ENCODE measurements at regions not wholly inside any gene's neighbourhood (a gene's known extent, or its start where the extent isn't known, plus 50 kb on each side); places are given as distances from the start of the nearest gene placed in this dataset.
"Not testable (repeated sequence)": the region's sequence is repeated elsewhere in the genome, so short reads cannot be mapped to it uniquely, and the experiment has no call there.

- DNase-seq (ENCODE audit: low read depth): no peak
Measured at GRCh38 chr3:82509106-82509842, 747.8 kb upstream of the GBE1 start.

GRCh38 chr3:82506204-82506603 lies 744.8 kb upstream of the GBE1 start:
- DNase-seq (ENCODE audit: low read depth): no peak

GRCh38 chr3:82505079-82505756 lies 743.8 kb upstream of the GBE1 start:
- DNase-seq (ENCODE audit: low read depth): no peak

GRCh38 chr3:82498186-82498585 lies 736.7 kb upstream of the GBE1 start:
- DNase-seq (ENCODE audit: low read depth): no peak

GRCh38 chr3:82496890-82497560 lies 735.6 kb upstream of the GBE1 start:
- DNase-seq (ENCODE audit: low read depth): peak; percentile 23

GRCh38 chr3:82495655-82496054 lies 734.2 kb upstream of the GBE1 start:
- DNase-seq (ENCODE audit: low read depth): no peak

GRCh38 chr3:82494977-82495489 lies 733.6 kb upstream of the GBE1 start:
- no peak for DNase-seq (ENCODE audit: low read depth)

GRCh38 chr3:82493858-82494257 lies 732.4 kb upstream of the GBE1 start:
- no peak for DNase-seq (ENCODE audit: low read depth)

GRCh38 chr3:82475306-82475705 lies 713.9 kb upstream of the GBE1 start:
- DNase-seq (ENCODE audit: low read depth): peak; percentile 42

- DNase-seq (ENCODE audit: low read depth): peak; percentile 74
Measured at GRCh38 chr3:82474711-82475110, 713.3 kb upstream of the GBE1 start.

GRCh38 chr3:82473864-82474541 lies 712.6 kb upstream of the GBE1 start:
- DNase-seq (ENCODE audit: low read depth): no peak

- no peak for DNase-seq (ENCODE audit: low read depth)
Measured at GRCh38 chr3:82467051-82467450, 705.6 kb upstream of the GBE1 start.

GRCh38 chr3:82462977-82463376 lies 701.5 kb upstream of the GBE1 start:
- no peak for DNase-seq (ENCODE audit: low read depth)

GRCh38 chr3:82461049-82461889 lies 699.8 kb upstream of the GBE1 start:
- DNase-seq (ENCODE audit: low read depth): no peak

GRCh38 chr3:82448320-82448719 lies 686.9 kb upstream of the GBE1 start:
- DNase-seq (ENCODE audit: low read depth): no peak

GRCh38 chr3:82428821-82429220 lies 667.4 kb upstream of the GBE1 start:
- DNase-seq (ENCODE audit: low read depth): not testable (repeated sequence)

- no peak for DNase-seq (ENCODE audit: low read depth)
Measured at GRCh38 chr3:82424031-82424339, 662.5 kb upstream of the GBE1 start.

- no peak for DNase-seq (ENCODE audit: low read depth)
Measured at GRCh38 chr3:82423268-82424030, 662.0 kb upstream of the GBE1 start.

GRCh38 chr3:82416830-82417229 lies 655.4 kb upstream of the GBE1 start:
- no peak for DNase-seq (ENCODE audit: low read depth)

GRCh38 chr3:82416349-82416748 lies 654.9 kb upstream of the GBE1 start:
- no peak for DNase-seq (ENCODE audit: low read depth)

- DNase-seq (ENCODE audit: low read depth): no peak
Measured at GRCh38 chr3:82413171-82413570, 651.7 kb upstream of the GBE1 start.
